ENCODE measurements at regions not wholly inside any gene's neighbourhood (a gene's known extent, or its start where the extent isn't known, plus 50 kb on each side); places are given as distances from the start of the nearest gene placed in this dataset.

GRCh38 chr9:16105168-16106020, 552.6 kb downstream of the CCDC171 start:
- TF ChIP-seq CTCF (IDR thresholded peaks at IDR 0.05; ENCODE audit: insufficient read depth, low read length, missing control alignments) = no peak
- POLR2A ChIA-PET = no interaction called here

GRCh38 chr9:16106021-16106571, 553.3 kb downstream of the CCDC171 start:
- CTCF ChIA-PET = no interaction called here
- DNase-seq (ENCODE audit: low read depth, low spot score) = no peak
- no peak overlapping the region for H3K4me3 ChIP-seq (ENCODE audit: low read depth, low read length)
- POLR2A ChIA-PET = no interaction called here
- no peak for TF ChIP-seq CTCF (IDR thresholded peaks at IDR 0.05; ENCODE audit: insufficient read depth, low read length, missing control alignments)

More at GRCh38 chr9:16105168-16106020, 552.6 kb downstream of the CCDC171 start:
- DNase-seq (ENCODE audit: low read depth, low spot score) = no peak
- H3K4me3 ChIP-seq (ENCODE audit: low read depth, low read length) = no peak overlapping the region
- CTCF ChIA-PET = no interaction called here

GRCh38 chr9:16112116-16112515, 559.3 kb downstream of the CCDC171 start:
- ChIA-PET POLR2A (no interaction called here), CTCF (no interaction called here)
- DNase-seq (ENCODE audit: low read depth, low spot score) = no peak
- TF ChIP-seq CTCF (IDR thresholded peaks at IDR 0.05; ENCODE audit: insufficient read depth, low read length, missing control alignments) = no peak
- no peak overlapping the region for H3K4me3 ChIP-seq (ENCODE audit: low read depth, low read length)

- DNase-seq (ENCODE audit: low read depth, low spot score) = no peak
- CTCF ChIA-PET = interaction anchor here (1.2 to 2.6 kb wide), 2 partner anchors 18 to 21 kb away, joined by 3 to 8 read pairs; no protein-coding TSS in a partner anchor
- POLR2A ChIA-PET = no interaction called here
These were observed 563.2 kb downstream of the CCDC171 start for GRCh38 chr9:16115994-16116393.

GRCh38 chr9:16118043-16118442, 565.2 kb downstream of the CCDC171 start:
- no peak for TF ChIP-seq CTCF (IDR thresholded peaks at IDR 0.05; ENCODE audit: insufficient read depth, low read length, missing control alignments)
- DNase-seq (ENCODE audit: low read depth, low spot score) = no peak
- H3K4me3 ChIP-seq (ENCODE audit: low read depth, low read length) = no peak overlapping the region
- CTCF ChIA-PET = interaction anchor here (1.4 to 2.6 kb wide), 2 partner anchors 12 to 16 kb away, joined by 3 to 8 read pairs; no protein-coding TSS in a partner anchor
- POLR2A ChIA-PET = interaction anchor here (0.5 kb wide), 1 partner anchor 27 kb away, joined by 3 read pairs; no protein-coding TSS in a partner anchor

More at GRCh38 chr9:16115994-16116393, 563.2 kb downstream of the CCDC171 start:
- no peak overlapping the region for H3K4me3 ChIP-seq (ENCODE audit: low read depth, low read length)
- TF ChIP-seq CTCF (IDR thresholded peaks at IDR 0.05; ENCODE audit: insufficient read depth, low read length, missing control alignments) = no peak

All from AG04449 (cell line).